GM12873 (cell line): ENCODE measurements at regions not wholly inside any gene's neighbourhood (a gene's known extent, or its start where the extent isn't known, plus 50 kb on each side); places are given as distances from the start of the nearest gene placed in this dataset.

Experiments
- CTCF ChIP-seq: IDR thresholded peaks from 2 replicates; pipeline ENCODE4 v1.5.1; 2012; ENCODE audit warnings: low read depth, mild to moderate bottlenecking, moderate library complexity, low read length, control low read depth; ENCODE audit not compliant: insufficient read depth; ENCODE audit errors: missing control alignments

- no peak for TF ChIP-seq CTCF
These were observed 166.2 kb upstream of the CACNA2D1 start for GRCh38 chr7:82609746-82610145.

GRCh38 chr7:82605247-82605864, 161.8 kb upstream of the CACNA2D1 start:
- peak; percentile 65 for TF ChIP-seq CTCF

GRCh38 chr7:82602066-82602465, 158.5 kb upstream of the CACNA2D1 start:
- TF ChIP-seq CTCF: no peak

GRCh38 chr7:82600531-82600930, 157.0 kb upstream of the CACNA2D1 start:
- no peak for TF ChIP-seq CTCF

DNA sequence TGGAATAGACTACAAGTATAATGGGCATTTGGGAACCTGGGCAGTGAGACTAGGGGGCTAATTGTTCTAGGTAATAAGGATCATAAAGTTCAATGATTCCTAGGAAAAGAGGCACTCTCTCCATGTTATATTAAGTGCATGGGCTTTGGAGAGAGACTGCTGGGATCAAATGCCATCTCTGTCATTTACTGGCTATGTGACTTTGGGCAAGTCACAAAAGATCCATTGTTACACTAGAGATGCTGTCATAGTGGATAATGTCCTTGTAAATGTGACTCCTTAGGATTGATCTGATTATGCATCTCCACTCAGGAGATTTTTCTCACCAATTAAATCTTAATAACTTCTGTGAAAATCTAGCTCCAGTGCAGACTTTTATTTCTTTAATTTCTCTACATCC, 156.3 kb upstream of the CACNA2D1 start:
- no peak for TF ChIP-seq CTCF

DNA sequence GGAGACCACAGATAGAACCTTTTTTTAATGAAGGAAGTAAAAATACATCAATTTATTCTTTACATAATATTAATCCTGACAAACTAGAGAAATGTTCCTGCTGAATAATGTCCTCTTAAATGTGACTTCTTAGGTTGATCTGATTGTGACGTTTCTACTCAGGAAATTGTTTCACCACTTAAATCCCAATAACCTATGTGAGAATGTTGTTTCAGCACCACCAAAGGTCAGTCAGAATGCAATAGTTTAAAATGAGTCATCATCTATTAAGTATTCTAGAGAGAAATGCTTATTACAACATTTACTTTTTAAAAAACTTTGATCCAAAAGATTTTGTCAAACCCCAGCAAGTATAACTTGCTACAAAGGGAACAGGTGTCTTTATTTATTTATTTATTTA, 155.4 kb upstream of the CACNA2D1 start:
- TF ChIP-seq CTCF: no peak

DNA sequence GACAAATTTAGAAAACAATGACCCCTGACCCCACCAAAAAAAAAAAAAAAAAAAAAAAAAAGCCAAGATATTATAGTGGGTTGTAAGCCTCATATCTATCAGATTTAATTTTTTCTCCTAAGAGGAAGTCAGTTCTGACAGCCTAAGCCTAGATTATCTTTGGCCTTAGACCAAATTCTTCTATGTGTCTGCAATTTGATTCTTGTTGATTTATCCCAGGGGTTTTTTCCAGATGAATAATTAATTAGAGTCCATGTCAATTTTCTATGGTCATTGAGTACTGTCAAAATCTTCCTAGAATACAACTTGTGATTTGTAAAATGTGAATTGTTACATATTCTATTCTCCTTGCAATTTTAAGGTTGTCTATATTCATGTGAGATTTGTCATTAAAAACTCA, 151.6 kb upstream of the CACNA2D1 start:
- no peak for TF ChIP-seq CTCF
